Right lobe of liver (tissue), 4 donors: ENCODE measurements at regions not wholly inside any gene's neighbourhood (a gene's known extent, or its start where the extent isn't known, plus 50 kb on each side); places are given as distances from the start of the nearest gene placed in this dataset.
"Not testable (repeated sequence)": the region's sequence is repeated elsewhere in the genome, so short reads cannot be mapped to it uniquely, and the experiment has no call there.

Experiments
- POLR2A ChIP-seq: fragments of 450-650 bp; IDR thresholded peaks from one replicate; pipeline ENCODE4 v1.6.1; 2017; ENCODE audit warnings: antibody characterized with exemption, mild to moderate bottlenecking
- TF ChIP-seq, protein P1 (sequence below), 4 donors: fragments of 200-600 bp in 3 of 4; fragments of 450-650 bp in 1 of 4; IDR thresholded peaks; one replicate each; pipeline versions ENCODE4 v1.5.1 to v1.8.0; 2016 to 2022; ENCODE audit warnings: antibody characterized with exemption in 4 of 4, mild to moderate bottlenecking in 2 of 4
- donor health status: DM: no; HTN: no; CAD: no.
- donor health status: DM: no; HTN: no; CAD: no.
- donor health status: DM: no; HTN: yes; CAD: no.

DNA sequence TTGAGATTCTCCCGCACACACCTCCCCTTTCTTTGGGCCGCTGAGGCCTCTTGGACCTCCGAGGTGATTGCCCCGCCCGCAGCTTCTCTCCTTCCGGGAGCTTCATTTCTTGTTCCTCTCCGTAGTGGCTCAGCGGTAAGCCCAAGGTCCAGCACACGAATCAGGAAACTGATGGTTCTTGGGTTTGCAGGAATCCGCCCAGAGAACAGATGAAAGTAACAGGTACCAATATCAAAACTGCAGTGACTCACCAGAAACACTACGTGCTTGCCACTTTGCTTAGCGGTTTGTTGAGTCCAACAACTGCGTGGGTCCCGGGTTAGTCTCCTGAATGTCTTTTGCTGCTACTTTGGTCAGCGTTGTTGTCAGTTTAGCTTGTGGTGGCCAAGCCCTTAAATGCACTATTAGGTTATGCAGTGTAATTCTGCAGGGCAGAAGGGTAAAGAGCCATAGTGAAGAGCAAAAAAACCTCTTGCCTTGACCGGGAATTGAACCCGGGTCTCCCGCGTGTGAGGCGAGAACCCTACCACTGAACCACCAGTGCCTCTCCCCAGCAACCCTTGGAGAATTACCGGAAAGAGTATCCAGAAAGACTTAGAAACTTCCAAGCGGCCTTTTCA, 172.1 kb downstream of the FAM72C start:
- TF ChIP-seq, protein P1, sequence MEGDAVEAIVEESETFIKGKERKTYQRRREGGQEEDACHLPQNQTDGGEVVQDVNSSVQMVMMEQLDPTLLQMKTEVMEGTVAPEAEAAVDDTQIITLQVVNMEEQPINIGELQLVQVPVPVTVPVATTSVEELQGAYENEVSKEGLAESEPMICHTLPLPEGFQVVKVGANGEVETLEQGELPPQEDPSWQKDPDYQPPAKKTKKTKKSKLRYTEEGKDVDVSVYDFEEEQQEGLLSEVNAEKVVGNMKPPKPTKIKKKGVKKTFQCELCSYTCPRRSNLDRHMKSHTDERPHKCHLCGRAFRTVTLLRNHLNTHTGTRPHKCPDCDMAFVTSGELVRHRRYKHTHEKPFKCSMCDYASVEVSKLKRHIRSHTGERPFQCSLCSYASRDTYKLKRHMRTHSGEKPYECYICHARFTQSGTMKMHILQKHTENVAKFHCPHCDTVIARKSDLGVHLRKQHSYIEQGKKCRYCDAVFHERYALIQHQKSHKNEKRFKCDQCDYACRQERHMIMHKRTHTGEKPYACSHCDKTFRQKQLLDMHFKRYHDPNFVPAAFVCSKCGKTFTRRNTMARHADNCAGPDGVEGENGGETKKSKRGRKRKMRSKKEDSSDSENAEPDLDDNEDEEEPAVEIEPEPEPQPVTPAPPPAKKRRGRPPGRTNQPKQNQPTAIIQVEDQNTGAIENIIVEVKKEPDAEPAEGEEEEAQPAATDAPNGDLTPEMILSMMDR (IDR thresholded peaks at IDR 0.05) = not testable (repeated sequence)
- not testable (repeated sequence) for TF ChIP-seq POLR2A
